ENCODE measurements at regions not wholly inside any gene's neighbourhood (a gene's known extent, or its start where the extent isn't known, plus 50 kb on each side); places are given as distances from the start of the nearest gene placed in this dataset.

DNA sequence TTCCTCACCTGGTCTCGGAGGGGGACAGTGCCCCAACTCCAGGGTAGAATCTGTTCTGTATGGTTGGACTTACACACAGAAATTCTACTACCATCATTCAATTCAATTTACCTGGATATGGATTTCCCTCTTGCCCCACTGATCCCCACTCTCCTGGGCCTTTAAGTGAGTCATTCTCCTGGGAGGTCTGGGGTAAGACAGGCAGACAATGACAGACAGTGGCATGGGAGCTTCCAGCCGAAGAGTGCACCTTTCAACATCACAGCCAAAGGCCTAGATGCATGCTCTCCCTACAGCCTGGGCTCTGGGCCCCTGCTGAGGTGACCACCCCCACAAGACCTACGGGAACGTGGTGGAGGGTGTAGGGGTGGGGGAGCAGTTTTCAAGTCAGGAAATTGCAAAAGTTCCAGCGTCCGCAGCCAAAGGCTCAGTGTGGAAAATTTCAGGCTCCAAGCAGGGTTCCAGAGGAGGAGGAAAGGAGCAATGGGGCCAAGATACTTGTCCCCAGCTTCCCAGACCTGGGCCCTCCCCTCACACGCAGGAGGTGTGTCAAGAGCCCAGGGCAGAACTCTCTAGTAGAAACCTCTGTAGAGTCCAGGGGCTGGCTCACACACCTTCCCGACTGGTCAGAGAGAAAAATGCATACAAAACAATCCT lies 296.4 kb downstream of the CYP26B1 start:
- H3F3A ChIP-seq (ENCODE audit: insufficient read depth, low read length, poor library complexity, severe bottlenecking), result no peaks in the 10 kb centered on the region
- H2AFZ ChIP-seq (ENCODE audit: low read depth, low read length), result no peak overlapping the region
- no peaks in the 10 kb centered on the region for H3K27me3 ChIP-seq (ENCODE audit: insufficient read depth, low read depth, low read length)
- no peak overlapping the region for H3K4me3 ChIP-seq (ENCODE audit: low read length)
- H3K36me3 ChIP-seq (ENCODE audit: insufficient read depth, low read length), result no peaks in the 10 kb centered on the region
- no peaks in the 10 kb centered on the region for H3K9me3 ChIP-seq (ENCODE audit: low read length)
- no peak overlapping the region for H3K9ac ChIP-seq (ENCODE audit: low read length)
- no peak overlapping the region for H3K4me2 ChIP-seq (ENCODE audit: low read length)
- no peaks in the 10 kb centered on the region for H3K9me2 ChIP-seq (ENCODE audit: insufficient read depth, low read length)
- no peak overlapping the region for H3K27ac ChIP-seq (ENCODE audit: low read length)
- TF ChIP-seq EZH2 (IDR thresholded peaks at IDR 0.05; ENCODE audit: borderline replicate concordance, insufficient read depth, low read length, poor library complexity, severe bottlenecking), result no peak
- TF ChIP-seq MXI1 (conservative IDR thresholded peaks at IDR 0.05; ENCODE audit: poor library complexity, severe bottlenecking), result no peak
- TF ChIP-seq POLR2AphosphoS5 (IDR thresholded peaks at IDR 0.05), result no peak
- TF ChIP-seq RAD21 (conservative IDR thresholded peaks at IDR 0.05), result no peak
- no peak for TF ChIP-seq EP300 (conservative IDR thresholded peaks at IDR 0.05; ENCODE audit: poor library complexity, severe bottlenecking)
- TF ChIP-seq, protein P1, sequence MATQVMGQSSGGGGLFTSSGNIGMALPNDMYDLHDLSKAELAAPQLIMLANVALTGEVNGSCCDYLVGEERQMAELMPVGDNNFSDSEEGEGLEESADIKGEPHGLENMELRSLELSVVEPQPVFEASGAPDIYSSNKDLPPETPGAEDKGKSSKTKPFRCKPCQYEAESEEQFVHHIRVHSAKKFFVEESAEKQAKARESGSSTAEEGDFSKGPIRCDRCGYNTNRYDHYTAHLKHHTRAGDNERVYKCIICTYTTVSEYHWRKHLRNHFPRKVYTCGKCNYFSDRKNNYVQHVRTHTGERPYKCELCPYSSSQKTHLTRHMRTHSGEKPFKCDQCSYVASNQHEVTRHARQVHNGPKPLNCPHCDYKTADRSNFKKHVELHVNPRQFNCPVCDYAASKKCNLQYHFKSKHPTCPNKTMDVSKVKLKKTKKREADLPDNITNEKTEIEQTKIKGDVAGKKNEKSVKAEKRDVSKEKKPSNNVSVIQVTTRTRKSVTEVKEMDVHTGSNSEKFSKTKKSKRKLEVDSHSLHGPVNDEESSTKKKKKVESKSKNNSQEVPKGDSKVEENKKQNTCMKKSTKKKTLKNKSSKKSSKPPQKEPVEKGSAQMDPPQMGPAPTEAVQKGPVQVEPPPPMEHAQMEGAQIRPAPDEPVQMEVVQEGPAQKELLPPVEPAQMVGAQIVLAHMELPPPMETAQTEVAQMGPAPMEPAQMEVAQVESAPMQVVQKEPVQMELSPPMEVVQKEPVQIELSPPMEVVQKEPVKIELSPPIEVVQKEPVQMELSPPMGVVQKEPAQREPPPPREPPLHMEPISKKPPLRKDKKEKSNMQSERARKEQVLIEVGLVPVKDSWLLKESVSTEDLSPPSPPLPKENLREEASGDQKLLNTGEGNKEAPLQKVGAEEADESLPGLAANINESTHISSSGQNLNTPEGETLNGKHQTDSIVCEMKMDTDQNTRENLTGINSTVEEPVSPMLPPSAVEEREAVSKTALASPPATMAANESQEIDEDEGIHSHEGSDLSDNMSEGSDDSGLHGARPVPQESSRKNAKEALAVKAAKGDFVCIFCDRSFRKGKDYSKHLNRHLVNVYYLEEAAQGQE (IDR thresholded peaks at IDR 0.05; ENCODE audit: borderline replicate concordance), result no peak
- no peak for TF ChIP-seq SMC3 (conservative IDR thresholded peaks at IDR 0.05; ENCODE audit: poor library complexity)
- no peak for TF ChIP-seq CTCF (IDR thresholded peaks at IDR 0.05; ENCODE audit: poor library complexity, severe bottlenecking)
- TF ChIP-seq TAF1 (IDR thresholded peaks at IDR 0.05; ENCODE audit: low read depth), result no peak
- H3K79me2 ChIP-seq (replicated peaks; ENCODE audit: insufficient read depth, low read length), result no peaks in the 10 kb centered on the region
- H4K20me1 ChIP-seq (ENCODE audit: insufficient read depth), result no peaks in the 10 kb centered on the region

- no peaks in the 10 kb centered on the region for H3K9me2 ChIP-seq (ENCODE audit: insufficient read depth, low read length)
- no peaks in the 10 kb centered on the region for H3K9me3 ChIP-seq (ENCODE audit: low read length)
- no peaks in the 10 kb centered on the region for H3F3A ChIP-seq (ENCODE audit: insufficient read depth, low read length, poor library complexity, severe bottlenecking)
- TF ChIP-seq MXI1 (conservative IDR thresholded peaks at IDR 0.05; ENCODE audit: poor library complexity, severe bottlenecking) (no peak), TAF1 (IDR thresholded peaks at IDR 0.05; ENCODE audit: low read depth) (no peak), POLR2AphosphoS5 (IDR thresholded peaks at IDR 0.05) (no peak), SMC3 (conservative IDR thresholded peaks at IDR 0.05; ENCODE audit: poor library complexity) (no peak), EP300 (conservative IDR thresholded peaks at IDR 0.05; ENCODE audit: poor library complexity, severe bottlenecking) (no peak), RAD21 (conservative IDR thresholded peaks at IDR 0.05) (no peak), EZH2 (IDR thresholded peaks at IDR 0.05; ENCODE audit: borderline replicate concordance, insufficient read depth, low read length, poor library complexity, severe bottlenecking) (no peak), CTCF (IDR thresholded peaks at IDR 0.05; ENCODE audit: poor library complexity, severe bottlenecking) (no peak)
- TF ChIP-seq, protein P1 (IDR thresholded peaks at IDR 0.05; ENCODE audit: borderline replicate concordance), result no peak
- no peak overlapping the region for H2AFZ ChIP-seq (ENCODE audit: low read depth, low read length)
- no peak overlapping the region for H3K27ac ChIP-seq (ENCODE audit: low read length)
- no peaks in the 10 kb centered on the region for H3K27me3 ChIP-seq (ENCODE audit: insufficient read depth, low read depth, low read length)
- no peak overlapping the region for H3K4me3 ChIP-seq (ENCODE audit: low read length)
- no peak overlapping the region for H3K4me2 ChIP-seq (ENCODE audit: low read length)
- H3K9ac ChIP-seq (ENCODE audit: low read length), result no peak overlapping the region
- H4K20me1 ChIP-seq (ENCODE audit: insufficient read depth), result no peaks in the 10 kb centered on the region
- H3K36me3 ChIP-seq (ENCODE audit: insufficient read depth, low read length), result no peaks in the 10 kb centered on the region
- H3K79me2 ChIP-seq (replicated peaks; ENCODE audit: insufficient read depth, low read length), result no peaks in the 10 kb centered on the region
Measured at GRCh38 chr2:71850306-71850801, 297.3 kb downstream of the CYP26B1 start.

Data from neural cell (in vitro differentiated cells).